ENCODE measurements at regions not wholly inside any gene's neighbourhood (a gene's known extent, or its start where the extent isn't known, plus 50 kb on each side); places are given as distances from the start of the nearest gene placed in this dataset.

GRCh38 chr2:16115291-16115690, 174.9 kb downstream of the MYCN start:
- no peaks in the 10 kb centered on the region for H3K36me3 ChIP-seq (ENCODE audit: control insufficient read depth, insufficient read depth, low read length)
- H3K4me3 ChIP-seq (ENCODE audit: low read depth, low read length): no peak overlapping the region
- no peak for DNase-seq (ENCODE audit: low read depth)
- no peak for FAIRE-seq
- no peak for TF ChIP-seq CTCF (IDR thresholded peaks at IDR 0.05; ENCODE audit: insufficient read depth, low read length, severe bottlenecking)
- H3K27me3 ChIP-seq (ENCODE audit: control insufficient read depth, insufficient read depth, low read length): no peaks in the 10 kb centered on the region

GRCh38 chr2:16114836-16115235, 174.5 kb downstream of the MYCN start:
- no peak overlapping the region for H3K4me3 ChIP-seq (ENCODE audit: low read depth, low read length)
- H3K27me3 ChIP-seq (ENCODE audit: control insufficient read depth, insufficient read depth, low read length): no peaks in the 10 kb centered on the region
- DNase-seq (ENCODE audit: low read depth): no peak
- no peak for TF ChIP-seq CTCF (IDR thresholded peaks at IDR 0.05; ENCODE audit: insufficient read depth, low read length, severe bottlenecking)
- no peaks in the 10 kb centered on the region for H3K36me3 ChIP-seq (ENCODE audit: control insufficient read depth, insufficient read depth, low read length)
- no peak for FAIRE-seq

DNA sequence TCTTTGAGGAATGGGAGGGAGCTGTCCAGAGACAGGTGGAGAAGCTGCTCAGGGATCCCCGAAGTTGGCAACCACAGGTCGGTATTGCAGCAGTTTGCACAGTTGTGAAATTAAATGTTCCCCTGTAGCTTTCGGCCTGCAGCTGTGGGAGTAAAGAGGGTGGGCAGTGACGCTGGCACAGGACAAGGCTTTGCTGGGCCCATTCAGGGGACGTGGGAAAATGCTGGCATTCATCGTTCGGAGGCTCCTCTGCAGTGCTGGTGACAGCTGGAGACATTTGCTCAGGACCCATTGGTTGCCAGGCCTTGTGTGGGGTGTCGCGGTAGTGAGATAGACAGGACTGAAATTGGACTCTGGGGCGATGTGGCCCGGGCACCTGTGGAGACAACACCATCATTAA, 173.7 kb downstream of the MYCN start:
- FAIRE-seq (no peak), DNase-seq (ENCODE audit: low read depth) (no peak)
- no peaks in the 10 kb centered on the region for H3K36me3 ChIP-seq (ENCODE audit: control insufficient read depth, insufficient read depth, low read length)
- H3K4me3 ChIP-seq (ENCODE audit: low read depth, low read length): no peak overlapping the region
- no peaks in the 10 kb centered on the region for H3K27me3 ChIP-seq (ENCODE audit: control insufficient read depth, insufficient read depth, low read length)
- no peak for TF ChIP-seq CTCF (IDR thresholded peaks at IDR 0.05; ENCODE audit: insufficient read depth, low read length, severe bottlenecking)

- no peaks in the 10 kb centered on the region for H3K27me3 ChIP-seq (ENCODE audit: control insufficient read depth, insufficient read depth, low read length)
- no peak for DNase-seq (ENCODE audit: low read depth)
- no peak overlapping the region for H3K4me3 ChIP-seq (ENCODE audit: low read depth, low read length)
- H3K36me3 ChIP-seq (ENCODE audit: control insufficient read depth, insufficient read depth, low read length): no peaks in the 10 kb centered on the region
- TF ChIP-seq CTCF (IDR thresholded peaks at IDR 0.05; ENCODE audit: insufficient read depth, low read length, severe bottlenecking): no peak
- FAIRE-seq: no peak
These were observed 173.2 kb downstream of the MYCN start for GRCh38 chr2:16113568-16113967.

DNA sequence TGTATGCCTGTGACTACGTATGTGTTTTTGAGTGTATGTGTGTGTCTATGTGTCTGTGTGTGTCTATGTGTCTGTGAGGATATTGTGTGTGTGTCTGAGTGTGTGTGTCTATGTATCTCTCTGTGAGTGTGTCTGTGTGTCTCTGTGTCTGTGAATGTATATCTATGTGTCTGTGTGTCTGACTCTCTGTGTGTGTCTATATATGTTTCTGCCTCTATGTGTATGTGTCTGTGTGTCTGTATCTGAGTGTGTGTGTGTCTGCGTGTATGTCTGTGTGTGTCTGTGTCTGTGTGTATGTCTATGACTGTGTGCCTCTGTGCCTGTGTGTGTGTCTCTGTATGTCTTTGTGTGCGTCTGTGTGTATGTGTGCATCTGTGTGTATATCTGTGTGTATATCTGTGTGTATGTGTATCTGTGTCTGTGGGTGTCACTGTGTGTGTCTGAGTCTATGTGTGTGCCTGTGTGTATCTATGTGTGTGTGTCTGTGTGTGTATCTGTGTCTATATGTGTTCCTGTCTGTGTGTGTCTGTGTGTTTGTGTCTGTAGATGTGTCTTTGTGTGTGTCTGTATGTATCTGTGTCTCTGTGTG, 172.7 kb downstream of the MYCN start:
- Histone ChIP-seq H3K36me3 (ENCODE audit: control insufficient read depth, insufficient read depth, low read length) (no peaks in the 10 kb centered on the region), H3K27me3 (ENCODE audit: control insufficient read depth, insufficient read depth, low read length) (no peaks in the 10 kb centered on the region), H3K4me3 (ENCODE audit: low read depth, low read length) (no peak overlapping the region)
- peak; percentile 93 for FAIRE-seq
- no peak for DNase-seq (ENCODE audit: low read depth)
- no peak for TF ChIP-seq CTCF (IDR thresholded peaks at IDR 0.05; ENCODE audit: insufficient read depth, low read length, severe bottlenecking)
